HG03439 (cell line): ENCODE measurements at regions not wholly inside any gene's neighbourhood (a gene's known extent, or its start where the extent isn't known, plus 50 kb on each side); places are given as distances from the start of the nearest gene placed in this dataset.
A peak's percentile ranks its signal among the peaks of the same experiment; 100 is the strongest.

Experiments used
- ATAC-seq: cut with Tn5 transposase; IDR thresholded peaks from one replicate; pipeline ENCODE4 v1.9.1; 2021; ENCODE audit warnings: mild to moderate bottlenecking, moderate library complexity; ENCODE audit not compliant: unreplicated experiment

GRCh38 chr1:224486801-224487583, 52.4 kb upstream of the WDR26 start:
- ATAC-seq, result no peak

GRCh38 chr1:224488806-224489499, 54.4 kb upstream of the WDR26 start:
- peak; percentile 69 for ATAC-seq

- ATAC-seq, result peak; percentile 10
Observed at GRCh38 chr1:224489534-224490365, 55.2 kb upstream of the WDR26 start.

- no peak for ATAC-seq
Observed at GRCh38 chr1:224490549-224491537, 56.2 kb upstream of the WDR26 start.

- no peak for ATAC-seq
Observed at GRCh38 chr1:224492015-224492414, 57.4 kb upstream of the WDR26 start.

GRCh38 chr1:224492632-224493031, 58.0 kb upstream of the WDR26 start:
- ATAC-seq, result no peak

- ATAC-seq, result no peak
Observed at GRCh38 chr1:224493269-224493668, 58.7 kb upstream of the WDR26 start.

- ATAC-seq, result no peak
Observed at GRCh38 chr1:224494343-224494742, 59.7 kb upstream of the WDR26 start.

- no peak for ATAC-seq
Observed at GRCh38 chr1:224495866-224496265, 61.3 kb upstream of the WDR26 start.

GRCh38 chr1:224496826-224497225, 62.2 kb upstream of the WDR26 start:
- no peak for ATAC-seq

GRCh38 chr1:224497714-224498573, 63.3 kb upstream of the WDR26 start:
- peak; percentile 98 for ATAC-seq

- peak; percentile 7 for ATAC-seq
Observed at GRCh38 chr1:224498574-224499170, 64.1 kb upstream of the WDR26 start.

- no peak for ATAC-seq
Observed at GRCh38 chr1:224499204-224499603, 64.6 kb upstream of the WDR26 start.

GRCh38 chr1:224500796-224501195, 66.2 kb upstream of the WDR26 start:
- ATAC-seq, result no peak

- no peak for ATAC-seq
Observed at GRCh38 chr1:224501836-224502235, 67.2 kb upstream of the WDR26 start.

- no peak for ATAC-seq
Observed at GRCh38 chr1:224502459-224503160, 68.0 kb upstream of the WDR26 start.

GRCh38 chr1:224503161-224504118, 68.8 kb upstream of the WDR26 start:
- peak; percentile 88 for ATAC-seq
